ENCODE measurements at regions not wholly inside any gene's neighbourhood (a gene's known extent, or its start where the extent isn't known, plus 50 kb on each side); places are given as distances from the start of the nearest gene placed in this dataset.

- no peak for TF ChIP-seq YY1 (IDR thresholded peaks at IDR 0.05; ENCODE audit: insufficient read depth, insufficient read length)
- TF ChIP-seq ZNF274 (IDR thresholded peaks at IDR 0.05; ENCODE audit: low read depth, low read length) = no peak
Measured at GRCh38 chr14:26905229-26905628, 307.4 kb upstream of the NOVA1 start.
